Mesothelial cell of epicardium (in vitro differentiated cells): ENCODE measurements at regions not wholly inside any gene's neighbourhood (a gene's known extent, or its start where the extent isn't known, plus 50 kb on each side); places are given as distances from the start of the nearest gene placed in this dataset.

ENCODE experiments used
- DNase-seq, 2 experiments: peaks; one replicate each; pipeline ENCODE4 v3.0.0; 2021; ENCODE audit warnings: low spot score in 2 of 2; ENCODE audit not compliant: unreplicated experiment in 2 of 2
- H3K27ac Mint-ChIP-seq: 2 replicates; pipeline ENCODE4 v1.8.0; 2021; ENCODE audit warnings: mixed read lengths
- H3K27me3 Mint-ChIP-seq: 2 replicates; pipeline ENCODE4 v1.8.0; 2021; ENCODE audit warnings: low read depth, mixed read lengths
- H3K36me3 Mint-ChIP-seq: 2 replicates; pipeline ENCODE4 v1.8.0; 2021; ENCODE audit warnings: mixed read lengths
- H3K4me1 Mint-ChIP-seq: 2 replicates; pipeline ENCODE4 v1.8.0; 2021; ENCODE audit warnings: mixed read lengths
- H3K4me3 Mint-ChIP-seq: 2 replicates; pipeline ENCODE4 v1.8.0; 2021; ENCODE audit warnings: mild to moderate bottlenecking, moderate library complexity, mixed read lengths
- H3K9me3 Mint-ChIP-seq: 2 replicates; pipeline ENCODE4 v1.8.0; 2021; ENCODE audit warnings: mixed read lengths
- CTCF ChIP-seq: fragments of 200-600 bp; sonication (generic); IDR thresholded peaks from one replicate; pipeline ENCODE4 v1.5.0; 2021; ENCODE audit warnings: antibody characterized with exemption; ENCODE audit not compliant: unreplicated experiment

- no peaks in the 10 kb centered on the region for H3K36me3 Mint-ChIP-seq
- H3K27ac Mint-ChIP-seq: peak overlapping the region; percentile 89
Measured at GRCh38 chr7:131011976-131012375, 278.0 kb upstream of the KLF14 start.

GRCh38 chr7:131012477-131013031 is 278.5 kb upstream of the KLF14 start:
- DNase-seq: no peak
- Mint-ChIP-seq H3K36me3 (no peaks in the 10 kb centered on the region), H3K9me3 (no peaks in the 10 kb centered on the region), H3K27me3 (no peaks in the 10 kb centered on the region), H3K27ac (peak overlapping the region; percentile 89), H3K4me3 (no peak overlapping the region), H3K4me1 (peaks cover 56% of the 10 kb centered on the region)
- TF ChIP-seq CTCF: no peak

More at GRCh38 chr7:131011976-131012375, 278.0 kb upstream of the KLF14 start:
- H3K4me1 Mint-ChIP-seq: peaks cover 61% of the 10 kb centered on the region
- no peak for DNase-seq
- no peak overlapping the region for H3K4me3 Mint-ChIP-seq
- no peaks in the 10 kb centered on the region for H3K9me3 Mint-ChIP-seq
- no peaks in the 10 kb centered on the region for H3K27me3 Mint-ChIP-seq
- TF ChIP-seq CTCF: no peak

GRCh38 chr7:131013716-131014115 is 279.7 kb upstream of the KLF14 start:
- DNase-seq: no peak
- no peak for TF ChIP-seq CTCF
- Mint-ChIP-seq H3K36me3 (no peaks in the 10 kb centered on the region), H3K4me3 (no peak overlapping the region), H3K27ac (peak overlapping the region; percentile 66), H3K4me1 (peaks cover 49% of the 10 kb centered on the region), H3K9me3 (no peaks in the 10 kb centered on the region), H3K27me3 (no peaks in the 10 kb centered on the region)

GRCh38 chr7:131014906-131015656 is 281.1 kb upstream of the KLF14 start:
- no peak for TF ChIP-seq CTCF
- H3K27ac Mint-ChIP-seq: no peak overlapping the region
- H3K27me3 Mint-ChIP-seq: no peaks in the 10 kb centered on the region
- H3K9me3 Mint-ChIP-seq: no peaks in the 10 kb centered on the region
- H3K36me3 Mint-ChIP-seq: no peaks in the 10 kb centered on the region
- no peak for DNase-seq
- peaks cover 38% of the 10 kb centered on the region for H3K4me1 Mint-ChIP-seq
- no peak overlapping the region for H3K4me3 Mint-ChIP-seq

GRCh38 chr7:131015657-131015958 is 281.6 kb upstream of the KLF14 start:
- DNase-seq: no peak
- peaks cover 32% of the 10 kb centered on the region for H3K4me1 Mint-ChIP-seq
- no peak for TF ChIP-seq CTCF
- H3K27me3 Mint-ChIP-seq: no peaks in the 10 kb centered on the region
- H3K27ac Mint-ChIP-seq: no peak overlapping the region
- no peaks in the 10 kb centered on the region for H3K9me3 Mint-ChIP-seq
- H3K4me3 Mint-ChIP-seq: no peak overlapping the region
- H3K36me3 Mint-ChIP-seq: no peaks in the 10 kb centered on the region
